ENCODE measurements at regions not wholly inside any gene's neighbourhood (a gene's known extent, or its start where the extent isn't known, plus 50 kb on each side); places are given as distances from the start of the nearest gene placed in this dataset.

- no peak overlapping the region for H3K4me3 ChIP-seq (replicated peaks in 1 of 3)
- intact Hi-C loops (cut with DNase I): no loop called here
- H3K36me3 ChIP-seq: no peaks in the 10 kb centered on the region
- H3K27ac ChIP-seq: no peak overlapping the region
- no peak for DNase-seq
- no peaks in the 10 kb centered on the region for H3K9me3 ChIP-seq
- TF ChIP-seq POLR2A (IDR thresholded peaks at IDR 0.05) (no peak), CTCF (IDR thresholded peaks at IDR 0.05) (no peak)
- 48 to 63% methylated on average over 7 of the region's 7 CpGs for WGBS, 2 donors
- H3K4me1 ChIP-seq: no peaks in the 10 kb centered on the region
- no peaks in the 10 kb centered on the region for H3K27me3 ChIP-seq
Observed at GRCh38 chr1:29515170-29515955, 279.0 kb downstream of the PTPRU start.

GRCh38 chr1:29514361-29515169, 278.2 kb downstream of the PTPRU start:
- WGBS, 2 donors: 82 to 85% methylated on average over 16 to 18 of the region's 18 CpGs
- H3K27ac ChIP-seq: no peak overlapping the region
- intact Hi-C loops (cut with DNase I): no loop called here
- TF ChIP-seq POLR2A (IDR thresholded peaks at IDR 0.05): no peak
- TF ChIP-seq CTCF (IDR thresholded peaks at IDR 0.05): no peak
- H3K4me1 ChIP-seq: no peaks in the 10 kb centered on the region
- H3K9me3 ChIP-seq: no peaks in the 10 kb centered on the region
- no peak overlapping the region for H3K4me3 ChIP-seq (replicated peaks in 1 of 3)
- no peaks in the 10 kb centered on the region for H3K36me3 ChIP-seq
- DNase-seq: no peak
- no peaks in the 10 kb centered on the region for H3K27me3 ChIP-seq

- no peak for DNase-seq
- intact Hi-C loops (cut with DNase I): no loop called here
- WGBS, 2 donors: 56 to 69% methylated on average over 5 of the region's 5 CpGs
Observed at GRCh38 chr1:29513357-29513756, 277.0 kb downstream of the PTPRU start.

GRCh38 chr1:29511436-29511835, 275.1 kb downstream of the PTPRU start:
- intact Hi-C loops (cut with DNase I): no loop called here
- no peak for DNase-seq
- no peaks in the 10 kb centered on the region for H3K27me3 ChIP-seq
- TF ChIP-seq CTCF (IDR thresholded peaks at IDR 0.05) (no peak), POLR2A (IDR thresholded peaks at IDR 0.05) (no peak)
- H3K27ac ChIP-seq: no peak overlapping the region
- no peaks in the 10 kb centered on the region for H3K4me1 ChIP-seq
- H3K9me3 ChIP-seq: no peaks in the 10 kb centered on the region
- no peaks in the 10 kb centered on the region for H3K36me3 ChIP-seq
- WGBS, 2 donors: 76 to 77% methylated on average over 6 of the region's 6 CpGs
- H3K4me3 ChIP-seq (replicated peaks in 1 of 3): no peak overlapping the region

More at GRCh38 chr1:29513357-29513756, 277.0 kb downstream of the PTPRU start:
- Histone ChIP-seq H3K4me3 (replicated peaks in 1 of 3) (no peak overlapping the region), H3K4me1 (no peaks in the 10 kb centered on the region), H3K9me3 (no peaks in the 10 kb centered on the region), H3K27ac (no peak overlapping the region), H3K27me3 (no peaks in the 10 kb centered on the region), H3K36me3 (no peaks in the 10 kb centered on the region)
- TF ChIP-seq CTCF (IDR thresholded peaks at IDR 0.05) (no peak), POLR2A (IDR thresholded peaks at IDR 0.05) (no peak)

Data from thyroid gland (tissue), 4 donors.